H9 (cell line): ENCODE measurements at regions not wholly inside any gene's neighbourhood (a gene's known extent, or its start where the extent isn't known, plus 50 kb on each side); places are given as distances from the start of the nearest gene placed in this dataset.
A peak's percentile ranks its signal among the peaks of the same experiment; 100 is the strongest.

ENCODE experiments used
- DNase-seq: peaks from one replicate; pipeline ENCODE4 v3.0.0-alpha.2; 2017
- H2AFZ ChIP-seq: one replicate; pipeline ENCODE4 v1.6.1; 2013; ENCODE audit warnings: mild to moderate bottlenecking, low read length, control low read depth, moderate library complexity
- H2AK5ac ChIP-seq: 2 replicates; pipeline ENCODE4 v1.6.1; 2013; ENCODE audit warnings: low read length, control low read depth, mixed read lengths; ENCODE audit not compliant: insufficient read length
- H2BK120ac ChIP-seq: one replicate; pipeline ENCODE4 v1.6.1; 2013; ENCODE audit warnings: low read depth, mild to moderate bottlenecking, low read length, control low read depth, inconsistent platforms; ENCODE audit not compliant: poor library complexity, severe bottlenecking
- H2BK12ac ChIP-seq: 2 replicates; pipeline ENCODE4 v1.6.1; 2013; ENCODE audit warnings: low read length, control low read depth, mixed read lengths, low read depth; ENCODE audit not compliant: insufficient read length
- H2BK15ac ChIP-seq: 2 replicates; pipeline ENCODE4 v1.6.1; 2013; ENCODE audit warnings: low read depth, low read length, control low read depth
- H2BK20ac ChIP-seq: one replicate; pipeline ENCODE4 v1.6.1; 2013; ENCODE audit warnings: low read depth, mild to moderate bottlenecking, low read length, control low read depth, inconsistent platforms; ENCODE audit not compliant: poor library complexity, severe bottlenecking
- H2BK5ac ChIP-seq: 2 replicates; pipeline ENCODE4 v1.6.1; 2013; ENCODE audit warnings: low read length, control low read depth, mixed read lengths; ENCODE audit not compliant: insufficient read length
- H3K14ac ChIP-seq: 2 replicates; pipeline ENCODE4 v1.6.1; 2013; ENCODE audit warnings: low read length, control low read depth; ENCODE audit not compliant: insufficient read depth
- H3K18ac ChIP-seq: 2 replicates; pipeline ENCODE4 v1.6.1; 2013; ENCODE audit warnings: low read depth, mild to moderate bottlenecking, mixed read lengths, low read length, control low read depth; ENCODE audit not compliant: insufficient read length
- H3K23ac ChIP-seq: 2 replicates; pipeline ENCODE4 v1.6.1; 2013; ENCODE audit warnings: low read length, control low read depth, mixed read lengths, low read depth; ENCODE audit not compliant: insufficient read length
- H3K23me2 ChIP-seq: 2 replicates; pipeline ENCODE4 v1.6.1; 2013; ENCODE audit warnings: low read depth, mild to moderate bottlenecking, mixed read lengths, low read length, control low read depth; ENCODE audit not compliant: insufficient read length, poor library complexity, severe bottlenecking
- H3K27ac ChIP-seq: 2 replicates; pipeline ENCODE4 v1.5.1; 2013; ENCODE audit warnings: low read length, control low read depth, mixed read lengths, low read depth; ENCODE audit not compliant: insufficient read length
- H3K27me3 ChIP-seq: 2 replicates; pipeline ENCODE4 v1.6.1; 2013; ENCODE audit warnings: low read length, control low read depth, inconsistent platforms; ENCODE audit not compliant: insufficient read depth
- H3K4ac ChIP-seq: 2 replicates; pipeline ENCODE4 v1.6.1; 2013; ENCODE audit warnings: low read depth, mild to moderate bottlenecking, control low read depth, inconsistent platforms, low read length, moderate library complexity
- H3K4me1 ChIP-seq: 2 replicates; pipeline ENCODE4 v1.6.1; 2013; ENCODE audit warnings: low read length, control low read depth, inconsistent platforms; ENCODE audit not compliant: insufficient read depth
- H3K4me2 ChIP-seq: 2 replicates; pipeline ENCODE4 v1.6.1; 2013; ENCODE audit warnings: low read length, control low read depth, mixed read lengths; ENCODE audit not compliant: insufficient read length, insufficient read depth
- H3K56ac ChIP-seq: 2 replicates; pipeline ENCODE4 v1.6.1; 2013; ENCODE audit warnings: low read depth, mild to moderate bottlenecking, mixed read lengths, low read length, control low read depth; ENCODE audit not compliant: insufficient read length
- H3K79me1 ChIP-seq: 2 replicates; pipeline ENCODE4 v1.6.1; 2013; ENCODE audit warnings: low read depth, mild to moderate bottlenecking, moderate library complexity, low read length, control low read depth, inconsistent platforms; ENCODE audit not compliant: insufficient read depth, poor library complexity, severe bottlenecking
- H3K79me2 ChIP-seq: 2 replicates; pipeline ENCODE4 v1.6.1; 2013; ENCODE audit warnings: low read length, control low read depth, inconsistent platforms; ENCODE audit not compliant: insufficient read depth
- H3K9ac ChIP-seq: 2 replicates; pipeline ENCODE4 v1.6.1; 2013; ENCODE audit warnings: low read length, control low read depth, mixed read lengths; ENCODE audit not compliant: insufficient read length; ENCODE audit errors: extremely low read depth
- H3K9me3 ChIP-seq: one replicate; pipeline ENCODE4 v1.6.1; 2013; ENCODE audit warnings: low read depth, low read length, inconsistent platforms; ENCODE audit not compliant: control insufficient read depth
- H3T11ph ChIP-seq: one replicate; pipeline ENCODE4 v1.6.1; 2013; ENCODE audit warnings: mild to moderate bottlenecking, low read length, control low read depth, inconsistent platforms
- H4K20me1 ChIP-seq: one replicate; pipeline ENCODE4 v1.6.1; 2013; ENCODE audit not compliant: control insufficient read depth, insufficient read length, insufficient read depth
- H4K5ac ChIP-seq: 2 replicates; pipeline ENCODE4 v1.6.1; 2013; ENCODE audit warnings: low read depth, mild to moderate bottlenecking, mixed read lengths, low read length, control low read depth; ENCODE audit not compliant: insufficient read length
- H4K8ac ChIP-seq: replicated peaks from 2 replicates; pipeline ENCODE4 v1.6.1; 2013; ENCODE audit warnings: low read length, control low read depth, mixed read lengths, low read depth; ENCODE audit not compliant: insufficient read length
- H4K91ac ChIP-seq: 2 replicates; pipeline ENCODE4 v1.6.1; 2013; ENCODE audit warnings: low read depth, mild to moderate bottlenecking, moderate library complexity, mixed read lengths, low read length, control low read depth; ENCODE audit not compliant: insufficient read length
- H3K27ac Mint-ChIP-seq, 3 experiments: 2 replicates in 2 of 3; 3 replicates in 1 of 3; pipeline ENCODE4 v1.8.0; 2020 to 2021; ENCODE audit warnings: mixed read lengths in 3 of 3, mild to moderate bottlenecking in 1 of 3, moderate library complexity in 1 of 3
- H3K27me3 Mint-ChIP-seq: 2 replicates; pipeline ENCODE4 v1.8.0; 2021; ENCODE audit warnings: low read depth, mild to moderate bottlenecking, moderate library complexity, mixed read lengths
- H3K36me3 Mint-ChIP-seq, 3 experiments: 2 replicates in 2 of 3; 3 replicates in 1 of 3; pipeline ENCODE4 v1.8.0; 2020 to 2021; ENCODE audit warnings: low read depth in 3 of 3, mixed read lengths in 3 of 3; ENCODE audit not compliant: insufficient read depth in 1 of 3
- H3K4me1 Mint-ChIP-seq, 2 experiments: 2 replicates each; pipeline ENCODE4 v1.8.0; 2020; ENCODE audit warnings: mixed read lengths in 2 of 2
- H3K4me3 Mint-ChIP-seq, 2 experiments: 2 replicates in 1 of 2; 3 replicates in 1 of 2; pipeline ENCODE4 v1.8.0; 2020 to 2021; ENCODE audit warnings: mild to moderate bottlenecking in 2 of 2, mixed read lengths in 2 of 2, moderate library complexity in 1 of 2
- H3K9me3 Mint-ChIP-seq, 2 experiments: 2 replicates in 1 of 2; 3 replicates in 1 of 2; pipeline ENCODE4 v1.8.0; 2020; ENCODE audit warnings: mild to moderate bottlenecking in 2 of 2, mixed read lengths in 2 of 2, moderate library complexity in 1 of 2
- CTCF ChIP-seq: fragments of 200-600 bp; sonication (generic); conservative IDR thresholded peaks from 3 replicates; pipeline ENCODE4 v1.8.0; 2021; ENCODE audit warnings: antibody characterized with exemption, mild to moderate bottlenecking
- WGBS: extraction: QIAGEN DNeasy Blood & Tissue Kit; methylation state at CpG from one replicate; pipeline ENCODE4 v1.1.7; 2013; ENCODE audit warnings: missing lambda C conversion rate, low lambda C conversion rate, mixed read lengths; ENCODE audit not compliant: insufficient read length; ENCODE audit errors: extremely low coverage; 5-methylcytosine and 5-hydroxymethylcytosine counted together

- Histone ChIP-seq H4K91ac (no peak overlapping the region), H2BK5ac (no peak overlapping the region), H3K9me3 (no peaks in the 10 kb centered on the region), H2AK5ac (no peak overlapping the region), H4K8ac (no peak overlapping the region), H3K27me3 (no peaks in the 10 kb centered on the region; the same call in 1 of the 2 replicates), H4K5ac (no peak overlapping the region), H3K56ac (no peak overlapping the region), H4K20me1 (no peaks in the 10 kb centered on the region), H2BK15ac (no peak overlapping the region), H3K79me1 (no peaks in the 10 kb centered on the region), H3K4ac (no peak overlapping the region), H3K18ac (no peak overlapping the region), H3K27ac (no peak overlapping the region), H3K79me2 (no peaks in the 10 kb centered on the region), H3K23me2 (no peaks in the 10 kb centered on the region), H3T11ph (no peak overlapping the region), H2BK120ac (no peak overlapping the region), H2AFZ (no peak overlapping the region), H2BK20ac (no peak overlapping the region), H3K4me2 (no peak overlapping the region), H3K23ac (no peak overlapping the region), H3K9ac (no peak overlapping the region), H2BK12ac (no peak overlapping the region), H3K4me1 (peaks cover 18% of the 10 kb centered on the region), H3K14ac (no peak overlapping the region)
- TF ChIP-seq CTCF = no peak
- H3K27ac Mint-ChIP-seq = no peak overlapping the region; a peak in 1 of 7 replicates
- DNase-seq = peak; percentile 46
- no CpG with 5 or more reads among the region's 12 CpGs for WGBS
- peaks cover 0 to 10% (median 2%) of the 10 kb centered on the region in 3 experiments; a peak in 5 of 7 replicates for H3K36me3 Mint-ChIP-seq
- H3K27me3 Mint-ChIP-seq = peaks cover 83% of the 10 kb centered on the region
- peaks cover 4 to 7% of the 10 kb centered on the region in 2 experiments; a peak in 4 of 5 replicates for H3K9me3 Mint-ChIP-seq
- H3K4me3 Mint-ChIP-seq = no peak overlapping the region
- H3K4me1 Mint-ChIP-seq = peaks cover 53 to 56% of the 10 kb centered on the region in 2 experiments
These were observed 320.6 kb downstream of the FOXO1 start for GRCh38 chr13:40345654-40346372.
